ENCODE measurements at regions not wholly inside any gene's neighbourhood (a gene's known extent, or its start where the extent isn't known, plus 50 kb on each side); places are given as distances from the start of the nearest gene placed in this dataset.

DNA sequence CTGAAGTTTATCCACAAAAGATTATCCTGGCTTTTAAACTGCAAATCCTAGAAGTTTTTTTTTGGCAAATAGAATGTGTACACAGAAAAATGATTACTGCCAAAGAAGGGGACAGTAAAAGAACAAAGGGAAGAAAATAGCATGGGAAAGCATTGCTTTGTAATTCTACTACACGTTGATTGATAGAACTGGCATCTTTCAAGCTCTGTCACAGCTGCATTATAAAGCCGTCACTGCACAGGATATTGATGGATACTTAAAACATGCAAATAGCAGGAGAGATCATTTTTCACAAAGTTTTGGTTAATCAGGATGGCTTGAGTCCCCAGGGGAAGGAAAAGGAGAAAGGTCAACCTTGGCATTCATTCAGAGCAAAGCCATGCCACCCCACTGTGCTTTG is 183.7 kb upstream of the RRP15 start:
- no peak for DNase-seq (ENCODE audit: low read depth)
- no peak overlapping the region for H3K4me3 ChIP-seq (ENCODE audit: low read depth, low read length)

DNA sequence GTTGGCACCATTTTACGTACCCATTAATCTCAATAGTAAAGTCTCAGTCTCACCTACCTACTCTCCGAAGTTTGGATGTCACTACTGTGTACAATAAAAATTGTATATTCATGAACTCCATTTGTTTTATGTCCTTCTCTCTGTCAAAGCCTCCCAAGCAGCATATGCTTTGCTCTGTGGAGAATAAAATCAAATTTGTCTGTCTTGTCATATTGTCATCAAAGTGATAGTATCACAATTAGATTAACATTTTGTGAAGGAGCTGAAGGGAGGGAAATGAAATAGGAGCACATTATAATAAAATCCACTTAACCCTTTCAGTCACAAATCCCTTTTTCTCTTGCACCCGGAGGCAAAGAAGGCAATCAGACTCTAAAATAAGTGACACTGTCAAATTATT is 177.1 kb upstream of the RRP15 start:
- DNase-seq (ENCODE audit: low read depth): no peak

DNA sequence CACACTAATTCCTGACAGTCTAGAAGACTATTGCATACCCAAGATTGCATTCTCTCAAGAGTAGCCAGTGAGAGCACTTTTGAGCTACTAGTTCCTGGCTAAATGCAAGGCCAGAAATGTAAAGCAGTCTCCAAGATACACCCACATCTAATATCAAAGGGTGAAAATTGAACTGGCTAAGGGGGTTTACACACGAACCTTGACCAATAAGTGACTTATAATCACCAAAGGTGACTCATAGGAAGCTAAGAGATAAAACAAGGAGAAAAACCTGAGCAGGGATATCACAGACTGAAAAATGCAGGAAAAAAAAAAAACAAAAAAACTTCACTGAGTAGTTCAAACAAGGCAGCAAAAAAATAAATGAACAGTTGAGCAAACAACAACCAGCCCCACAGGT is 172.2 kb upstream of the RRP15 start:
- no peak overlapping the region for H3K4me3 ChIP-seq (ENCODE audit: low read depth, low read length)
- DNase-seq (ENCODE audit: low read depth): no peak

More for the DNA sequence above, 177.1 kb upstream of the RRP15 start:
- no peak overlapping the region for H3K4me3 ChIP-seq (ENCODE audit: low read depth, low read length)

DNA sequence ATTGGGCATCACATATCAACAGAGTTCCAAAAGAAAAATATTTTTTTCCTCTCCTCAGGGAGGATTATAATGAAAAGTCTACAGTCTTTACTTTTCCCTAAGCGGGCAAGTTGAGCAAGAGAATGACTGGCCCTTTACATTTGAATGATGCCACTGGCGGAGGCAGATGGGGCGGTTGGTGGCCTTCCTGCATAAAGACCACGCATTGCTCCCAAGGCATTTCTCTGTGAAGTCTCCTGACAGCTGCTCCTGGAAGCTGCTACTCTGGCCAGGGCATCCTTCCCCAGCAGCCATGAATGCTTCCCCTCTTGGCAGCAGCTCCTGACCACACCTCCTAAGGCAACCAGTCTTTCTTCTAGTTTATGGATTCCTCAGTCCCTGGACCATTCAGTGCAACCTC is 161.1 kb upstream of the RRP15 start:
- no peak overlapping the region for H3K4me3 ChIP-seq (ENCODE audit: low read depth, low read length)
- DNase-seq (ENCODE audit: low read depth): no peak

DNA sequence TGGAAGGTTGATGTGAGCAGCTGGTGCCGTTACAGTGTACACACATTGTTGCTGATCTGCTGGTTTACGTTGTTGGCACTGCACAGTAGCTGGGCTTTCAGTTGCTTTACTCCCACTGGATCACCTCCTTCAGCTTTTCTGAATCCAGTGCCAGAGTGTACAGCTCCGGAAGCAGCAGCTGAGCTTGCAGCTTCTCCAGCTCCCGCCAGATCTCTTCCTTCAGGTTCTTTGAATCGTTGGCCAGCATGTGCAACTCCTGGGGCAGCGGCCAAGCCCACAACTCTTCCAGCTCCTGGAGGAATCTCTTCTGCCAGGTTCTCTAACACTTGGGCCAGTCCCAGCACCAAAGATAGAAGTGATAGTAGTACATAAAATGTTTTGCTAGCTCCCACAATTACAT is 149.7 kb upstream of the RRP15 start:
- DNase-seq (ENCODE audit: low read depth): no peak
- H3K4me3 ChIP-seq (ENCODE audit: low read depth, low read length): no peak overlapping the region

- no peak overlapping the region for H3K4me3 ChIP-seq (ENCODE audit: low read depth, low read length)
- DNase-seq (ENCODE audit: low read depth): no peak
Observed at GRCh38 chr1:218139761-218140160, 145.3 kb upstream of the RRP15 start.

DNA sequence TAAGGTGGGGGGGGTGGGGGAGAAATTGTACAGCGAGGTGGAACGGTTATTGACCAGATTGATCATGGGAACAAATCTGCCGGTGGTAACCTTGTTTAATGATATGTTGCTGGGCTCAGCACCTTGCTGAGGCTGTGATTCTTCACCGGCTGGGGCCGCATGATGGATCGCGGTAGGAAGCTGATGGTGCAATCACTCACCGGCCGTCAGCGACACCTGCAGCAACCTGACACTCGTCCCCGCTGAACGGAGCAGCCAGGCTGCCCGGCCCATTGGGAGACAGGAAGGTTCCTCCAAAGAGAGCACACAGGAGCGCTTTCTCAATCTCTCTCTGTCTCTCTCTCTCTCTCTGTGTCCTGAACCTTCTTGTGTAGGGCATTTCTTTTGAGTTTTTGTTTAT is 128.5 kb upstream of the RRP15 start:
- no peak overlapping the region for H3K4me3 ChIP-seq (ENCODE audit: low read depth, low read length)
- DNase-seq (ENCODE audit: low read depth): no peak

- H3K4me3 ChIP-seq (ENCODE audit: low read depth, low read length): no peak overlapping the region
- no peak for DNase-seq (ENCODE audit: low read depth)
Observed at GRCh38 chr1:218163371-218163770, 121.7 kb upstream of the RRP15 start.

DNA sequence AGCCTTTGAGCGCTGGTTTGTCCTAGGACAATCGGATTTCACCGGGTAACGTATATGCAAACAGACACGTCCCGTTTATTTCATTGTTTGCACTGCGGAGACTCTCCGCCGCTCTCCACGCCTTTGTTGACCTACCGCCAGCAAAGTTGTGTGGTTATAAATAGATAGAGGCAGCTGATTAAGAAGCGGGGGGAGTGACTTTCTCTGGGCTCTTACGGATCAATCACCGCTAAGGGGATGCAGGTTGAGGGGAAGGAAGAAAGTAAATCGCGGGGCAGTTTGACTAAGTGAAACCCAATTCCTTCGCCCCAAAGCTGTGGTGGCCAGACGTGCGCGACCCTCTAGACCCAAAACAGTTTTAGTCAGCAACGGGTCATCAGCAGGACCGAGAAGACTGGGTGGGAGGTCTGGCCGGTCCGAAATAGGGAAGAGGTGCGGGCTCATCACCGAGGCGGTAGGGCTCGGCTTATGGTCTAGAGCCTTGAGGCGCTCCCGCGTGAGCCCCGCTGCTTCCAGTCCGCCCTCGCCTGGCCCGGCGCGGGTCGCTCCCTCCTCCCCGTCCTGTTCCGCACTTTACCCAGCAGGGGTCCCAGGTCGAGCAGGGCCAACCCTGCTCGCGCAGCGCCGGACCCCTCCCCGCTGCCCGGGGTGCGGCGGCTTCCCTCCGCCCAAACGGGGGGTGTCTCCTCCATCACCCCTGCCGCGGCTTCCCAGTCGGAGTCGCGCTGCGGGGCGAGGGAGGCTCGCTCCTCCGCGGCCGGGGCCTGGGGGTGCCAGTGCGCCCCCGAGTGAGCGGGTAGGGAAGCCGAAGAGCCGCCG is 120.8 kb upstream of the RRP15 start:
- peak overlapping the region; percentile 59 for H3K4me3 ChIP-seq (ENCODE audit: low read depth, low read length)
- no peak for DNase-seq (ENCODE audit: low read depth)

- DNase-seq (ENCODE audit: low read depth): no peak
- peak overlapping the region; percentile 59 for H3K4me3 ChIP-seq (ENCODE audit: low read depth, low read length)
Observed at GRCh38 chr1:218164930-218165700, 120.0 kb upstream of the RRP15 start.

GRCh38 chr1:218165701-218166114 is 119.4 kb upstream of the RRP15 start:
- no peak for DNase-seq (ENCODE audit: low read depth)
- peak overlapping the region; percentile 59 for H3K4me3 ChIP-seq (ENCODE audit: low read depth, low read length)

- no peak for DNase-seq (ENCODE audit: low read depth)
- no peak overlapping the region for H3K4me3 ChIP-seq (ENCODE audit: low read depth, low read length)
Observed at GRCh38 chr1:218166268-218166945, 118.7 kb upstream of the RRP15 start.

DNA sequence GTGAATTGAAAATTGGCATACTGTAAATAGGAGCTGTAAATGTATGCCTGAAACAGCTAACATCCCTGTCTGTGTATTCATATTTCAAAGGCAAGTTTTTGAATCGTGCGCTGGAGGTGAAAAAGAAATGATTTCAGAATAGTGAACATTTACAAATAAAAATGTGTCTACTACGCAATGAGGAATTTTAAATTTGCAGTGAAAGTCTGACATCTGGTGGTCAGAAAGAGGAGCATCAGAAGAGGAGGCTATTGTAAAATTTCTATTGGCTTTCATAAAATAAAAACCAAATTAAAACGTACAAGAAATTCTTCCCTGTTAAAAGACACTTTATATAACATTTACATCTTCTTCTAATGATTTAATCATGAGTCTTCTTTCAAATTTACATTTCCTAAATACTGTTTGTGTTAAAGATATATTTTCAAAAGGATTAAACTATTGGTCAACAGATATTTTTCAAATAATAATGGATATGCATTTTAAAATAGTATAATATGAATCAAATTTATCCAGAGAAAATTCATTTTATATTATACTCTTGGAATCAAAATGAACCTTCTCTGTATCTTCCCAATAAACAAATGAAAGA is 113.7 kb upstream of the RRP15 start:
- no peak overlapping the region for H3K4me3 ChIP-seq (ENCODE audit: low read depth, low read length)
- no peak for DNase-seq (ENCODE audit: low read depth)

DNA sequence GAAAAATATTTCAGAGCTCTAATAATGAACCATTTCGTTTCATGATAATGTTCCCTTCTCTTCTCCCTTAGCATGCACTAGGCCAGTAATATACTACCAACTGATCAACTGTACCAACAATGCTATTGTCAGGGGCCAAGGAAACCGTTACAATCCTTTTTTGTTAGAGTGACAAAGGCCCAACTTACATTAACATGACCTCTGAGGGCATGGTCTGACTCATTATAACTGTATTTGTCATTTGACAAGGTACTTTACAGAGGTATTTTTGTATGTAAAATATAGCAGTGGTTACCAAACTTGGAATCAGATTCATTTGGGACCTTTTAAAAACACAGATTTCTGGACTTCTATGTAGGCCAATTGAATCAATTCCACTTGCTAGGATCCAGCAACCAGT is 102.6 kb upstream of the RRP15 start:
- H3K4me3 ChIP-seq (ENCODE audit: low read depth, low read length): no peak overlapping the region
- no peak for DNase-seq (ENCODE audit: low read depth)

DNA sequence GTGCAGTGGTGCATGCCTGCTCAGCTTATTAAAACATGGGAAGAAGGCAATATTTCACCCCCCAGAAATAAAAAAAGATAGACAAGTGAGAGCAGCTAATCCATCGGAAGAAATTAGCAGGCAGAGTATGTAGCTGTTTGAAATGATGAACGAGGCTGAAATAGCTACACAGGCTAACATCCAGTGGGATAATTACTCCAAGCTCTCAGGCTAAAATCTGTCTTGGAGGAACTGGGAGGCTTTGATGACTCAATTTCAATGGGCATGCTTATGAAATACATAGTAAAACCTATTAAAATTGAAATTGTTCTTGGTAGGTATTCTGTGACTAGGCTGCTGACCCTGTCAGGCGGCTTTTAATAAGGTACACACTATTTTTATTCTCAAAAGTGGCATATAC is 84.1 kb upstream of the RRP15 start:
- no peak for DNase-seq (ENCODE audit: low read depth)
- H3K4me3 ChIP-seq (ENCODE audit: low read depth, low read length): no peak overlapping the region

DNA sequence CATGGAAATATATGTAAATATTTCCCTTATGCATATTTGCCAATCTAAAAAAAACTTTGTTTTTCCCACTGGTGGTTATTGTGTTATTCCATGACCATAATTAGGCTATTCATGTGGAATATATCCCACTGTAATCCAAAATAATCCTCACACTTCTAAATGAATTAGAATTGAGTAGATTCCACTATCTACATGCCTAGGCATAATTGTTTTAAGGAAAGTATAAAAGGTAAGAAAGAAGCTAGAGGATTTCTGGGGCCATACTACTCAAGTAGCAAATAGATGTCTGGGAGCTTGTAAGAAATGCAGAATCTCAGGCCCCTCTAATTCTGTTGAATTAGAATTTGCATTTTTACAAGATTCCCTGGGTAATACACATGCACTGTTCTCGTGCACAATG is 83.5 kb upstream of the RRP15 start:
- no peak overlapping the region for H3K4me3 ChIP-seq (ENCODE audit: low read depth, low read length)
- no peak for DNase-seq (ENCODE audit: low read depth)

DNA sequence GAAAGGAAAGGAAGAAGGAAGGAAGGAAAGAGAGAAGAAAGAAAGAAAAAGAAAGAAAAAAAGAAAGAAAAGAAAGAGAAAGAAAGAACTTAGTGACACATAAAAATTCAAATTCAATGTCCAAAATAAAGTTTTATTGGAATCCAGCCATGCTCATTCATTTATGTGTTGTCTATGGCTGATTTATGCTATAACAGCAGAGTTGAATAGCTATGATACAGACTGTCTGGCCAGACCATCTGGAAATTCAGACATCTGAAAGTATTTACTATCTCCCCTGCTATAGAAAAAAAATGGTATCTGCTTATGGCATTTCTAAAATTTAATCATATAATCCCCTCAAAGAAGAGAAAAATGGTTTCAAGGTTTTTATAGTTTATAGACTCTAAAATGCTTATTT is 79.4 kb upstream of the RRP15 start:
- no peak overlapping the region for H3K4me3 ChIP-seq (ENCODE audit: low read depth, low read length)
- DNase-seq (ENCODE audit: low read depth): no peak

GRCh38 chr1:218207194-218207593 is 77.9 kb upstream of the RRP15 start:
- H3K4me3 ChIP-seq (ENCODE audit: low read depth, low read length): no peak overlapping the region
- DNase-seq (ENCODE audit: low read depth): no peak

DNA sequence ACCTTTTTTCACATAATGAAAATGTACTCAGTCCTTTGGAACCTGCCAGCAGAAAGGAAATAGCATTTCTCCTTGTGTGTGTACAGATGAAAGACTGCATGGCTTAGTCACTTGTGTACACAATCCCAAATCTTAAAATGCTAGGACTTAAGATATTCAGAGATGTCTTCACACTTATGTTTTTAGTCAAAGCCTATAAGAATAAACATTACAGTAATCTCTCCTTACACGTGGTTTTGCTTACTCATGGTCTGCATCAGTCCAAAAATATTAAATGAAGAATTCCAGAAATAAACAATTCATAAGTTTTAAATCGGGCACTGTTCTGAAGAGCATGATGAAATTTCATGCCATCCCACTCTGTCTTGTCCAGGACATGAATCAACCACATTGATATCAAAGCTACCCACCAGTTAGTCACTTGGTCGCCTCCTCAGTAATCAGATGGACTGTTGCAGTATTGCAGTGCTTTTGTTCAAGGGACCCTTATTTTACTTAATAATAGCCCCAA is 75.7 kb upstream of the RRP15 start:
- DNase-seq (ENCODE audit: low read depth): peak; percentile 28
- no peak overlapping the region for H3K4me3 ChIP-seq (ENCODE audit: low read depth, low read length)

DNA sequence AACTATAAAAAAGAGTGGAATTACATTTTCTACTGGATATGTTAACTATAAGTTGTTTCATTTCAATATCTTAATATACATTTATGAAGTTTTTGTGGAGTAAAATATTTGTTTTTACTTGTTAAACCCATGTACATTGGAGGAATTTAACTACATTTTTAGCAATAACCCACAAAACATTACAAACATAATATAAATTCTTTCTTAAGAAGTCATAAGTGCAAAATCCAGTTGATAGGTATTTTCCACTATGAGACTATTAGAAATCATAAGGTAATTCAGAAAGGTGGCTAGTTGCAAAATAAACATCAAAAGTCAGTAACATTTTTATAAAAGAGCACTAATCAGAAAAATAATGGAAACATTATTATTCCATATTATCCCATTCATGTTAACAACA is 73.9 kb upstream of the RRP15 start:
- no peak for DNase-seq (ENCODE audit: low read depth)
- no peak overlapping the region for H3K4me3 ChIP-seq (ENCODE audit: low read depth, low read length)
